ENCODE measurements at regions not wholly inside any gene's neighbourhood (a gene's known extent, or its start where the extent isn't known, plus 50 kb on each side); places are given as distances from the start of the nearest gene placed in this dataset.

DNA sequence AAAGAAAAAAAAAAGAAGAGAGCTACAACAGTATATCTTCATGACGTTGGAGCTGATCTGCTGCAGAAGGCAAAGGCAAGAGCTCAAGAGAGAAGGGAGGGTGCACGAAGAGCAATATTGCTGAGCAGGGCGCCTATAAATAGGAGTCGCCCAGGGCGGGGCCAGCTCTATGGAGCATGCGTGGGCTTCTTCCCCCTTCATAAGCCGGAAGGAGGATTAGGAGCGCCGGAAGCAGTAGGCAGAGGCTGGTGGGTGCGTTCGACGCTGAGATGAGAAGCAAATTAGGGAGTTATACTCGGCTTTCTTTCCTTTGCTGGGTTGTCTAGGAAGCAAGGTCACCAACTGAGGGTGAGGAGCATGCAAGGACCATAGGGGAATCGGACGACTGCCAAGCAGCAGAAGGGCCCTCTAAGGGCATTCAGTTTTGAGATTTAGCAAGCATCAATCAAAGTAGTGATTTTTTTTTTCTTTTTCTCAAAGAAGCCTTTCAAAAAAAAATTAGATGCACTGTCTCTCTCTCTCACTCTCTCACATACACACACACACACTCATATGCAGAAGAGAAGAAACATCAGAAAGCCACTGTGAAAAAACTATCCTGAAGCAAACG is 496.7 kb downstream of the ENC1 start:
- TF ChIP-seq, protein P1, sequence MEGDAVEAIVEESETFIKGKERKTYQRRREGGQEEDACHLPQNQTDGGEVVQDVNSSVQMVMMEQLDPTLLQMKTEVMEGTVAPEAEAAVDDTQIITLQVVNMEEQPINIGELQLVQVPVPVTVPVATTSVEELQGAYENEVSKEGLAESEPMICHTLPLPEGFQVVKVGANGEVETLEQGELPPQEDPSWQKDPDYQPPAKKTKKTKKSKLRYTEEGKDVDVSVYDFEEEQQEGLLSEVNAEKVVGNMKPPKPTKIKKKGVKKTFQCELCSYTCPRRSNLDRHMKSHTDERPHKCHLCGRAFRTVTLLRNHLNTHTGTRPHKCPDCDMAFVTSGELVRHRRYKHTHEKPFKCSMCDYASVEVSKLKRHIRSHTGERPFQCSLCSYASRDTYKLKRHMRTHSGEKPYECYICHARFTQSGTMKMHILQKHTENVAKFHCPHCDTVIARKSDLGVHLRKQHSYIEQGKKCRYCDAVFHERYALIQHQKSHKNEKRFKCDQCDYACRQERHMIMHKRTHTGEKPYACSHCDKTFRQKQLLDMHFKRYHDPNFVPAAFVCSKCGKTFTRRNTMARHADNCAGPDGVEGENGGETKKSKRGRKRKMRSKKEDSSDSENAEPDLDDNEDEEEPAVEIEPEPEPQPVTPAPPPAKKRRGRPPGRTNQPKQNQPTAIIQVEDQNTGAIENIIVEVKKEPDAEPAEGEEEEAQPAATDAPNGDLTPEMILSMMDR (IDR thresholded peaks at IDR 0.05) = no peak
- TF ChIP-seq POLR2A (IDR thresholded peaks at IDR 0.05) = no peak
